ENCODE measurements at regions not wholly inside any gene's neighbourhood (a gene's known extent, or its start where the extent isn't known, plus 50 kb on each side); places are given as distances from the start of the nearest gene placed in this dataset.
"Not testable (repeated sequence)": the region's sequence is repeated elsewhere in the genome, so short reads cannot be mapped to it uniquely, and the experiment has no call there.

GRCh38 chr4:3866813-3867129, 100.6 kb downstream of the ADRA2C start:
- no peak for DNase-seq (ENCODE audit: low spot score)

GRCh38 chr4:3867403-3868100, 101.4 kb downstream of the ADRA2C start:
- no peak for DNase-seq (ENCODE audit: low spot score)

- DNase-seq (ENCODE audit: low spot score), result no peak
Observed at GRCh38 chr4:3868211-3869173, 102.3 kb downstream of the ADRA2C start.

GRCh38 chr4:3869174-3869572, 103.0 kb downstream of the ADRA2C start:
- no peak for DNase-seq (ENCODE audit: low spot score)

- DNase-seq (ENCODE audit: low spot score), result no peak
Observed at GRCh38 chr4:3869661-3870566, 103.7 kb downstream of the ADRA2C start.

GRCh38 chr4:3870567-3870962, 104.4 kb downstream of the ADRA2C start:
- no peak for DNase-seq (ENCODE audit: low spot score)

- DNase-seq (ENCODE audit: low spot score), result no peak
Observed at GRCh38 chr4:3871181-3871852, 105.1 kb downstream of the ADRA2C start.

- no peak for DNase-seq (ENCODE audit: low spot score)
Observed at GRCh38 chr4:3871881-3872833, 106.0 kb downstream of the ADRA2C start.

- no peak for DNase-seq (ENCODE audit: low spot score)
Observed at GRCh38 chr4:3872834-3873313, 106.7 kb downstream of the ADRA2C start.

- no peak for DNase-seq (ENCODE audit: low spot score)
Observed at GRCh38 chr4:3873408-3874027, 107.3 kb downstream of the ADRA2C start.

- DNase-seq (ENCODE audit: low spot score), result no peak
Observed at GRCh38 chr4:3874028-3874415, 107.8 kb downstream of the ADRA2C start.

- no peak for DNase-seq (ENCODE audit: low spot score)
Observed at GRCh38 chr4:3874525-3875110, 108.4 kb downstream of the ADRA2C start.

GRCh38 chr4:3875466-3875865, 109.3 kb downstream of the ADRA2C start:
- DNase-seq (ENCODE audit: low spot score), result no peak

GRCh38 chr4:3876057-3876845, 110.1 kb downstream of the ADRA2C start:
- not testable (repeated sequence) for DNase-seq (ENCODE audit: low spot score)

GRCh38 chr4:3877236-3877635, 111.1 kb downstream of the ADRA2C start:
- DNase-seq (ENCODE audit: low spot score), result no peak

GRCh38 chr4:3877868-3878267, 111.7 kb downstream of the ADRA2C start:
- DNase-seq (ENCODE audit: low spot score), result no peak

- no peak for DNase-seq (ENCODE audit: low spot score)
Observed at GRCh38 chr4:3878678-3879077, 112.5 kb downstream of the ADRA2C start.

GRCh38 chr4:3879681-3880614, 113.8 kb downstream of the ADRA2C start:
- DNase-seq (ENCODE audit: low spot score), result no peak
